HG03575 (cell line): ENCODE measurements at regions not wholly inside any gene's neighbourhood (a gene's known extent, or its start where the extent isn't known, plus 50 kb on each side); places are given as distances from the start of the nearest gene placed in this dataset.

Source experiments
- ATAC-seq: cut with Tn5 transposase; IDR thresholded peaks from one replicate; pipeline ENCODE4 v1.9.1; 2021; ENCODE audit not compliant: unreplicated experiment, insufficient number of reproducible peaks, low FRiP score; ENCODE audit errors: extremely low read depth

DNA sequence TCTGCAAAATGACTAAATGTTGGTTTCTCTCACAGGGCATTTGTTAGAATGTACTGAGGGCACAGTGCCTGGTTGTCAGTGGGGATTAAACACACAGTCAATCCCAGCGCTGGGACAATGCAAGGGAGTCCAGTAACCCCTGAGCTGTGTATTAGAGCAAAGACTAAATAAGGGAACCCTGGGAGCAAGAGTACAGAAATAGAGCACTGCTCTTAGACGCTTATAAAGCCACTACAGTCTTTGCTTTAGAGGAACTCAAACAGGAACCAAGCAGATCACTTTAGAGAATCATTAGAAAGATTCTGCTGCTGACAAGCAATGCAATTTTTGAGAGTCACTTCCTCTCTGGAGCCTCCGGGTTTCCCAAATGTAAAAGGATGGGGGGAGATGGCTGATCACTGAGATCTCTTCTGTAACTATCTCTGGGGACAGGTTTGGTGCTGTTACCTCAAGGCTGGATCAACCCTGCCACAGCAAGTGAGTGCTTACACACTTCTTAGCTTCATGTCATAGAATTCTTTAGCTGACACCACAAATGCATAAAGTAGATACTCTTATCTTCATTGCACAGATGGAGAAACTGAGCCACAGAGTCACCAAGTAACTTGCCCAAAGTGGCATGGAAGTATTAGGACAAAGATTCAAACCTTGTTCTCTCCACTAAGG lies 137.8 kb upstream of the CPEB2 start:
- ATAC-seq: no peak

DNA sequence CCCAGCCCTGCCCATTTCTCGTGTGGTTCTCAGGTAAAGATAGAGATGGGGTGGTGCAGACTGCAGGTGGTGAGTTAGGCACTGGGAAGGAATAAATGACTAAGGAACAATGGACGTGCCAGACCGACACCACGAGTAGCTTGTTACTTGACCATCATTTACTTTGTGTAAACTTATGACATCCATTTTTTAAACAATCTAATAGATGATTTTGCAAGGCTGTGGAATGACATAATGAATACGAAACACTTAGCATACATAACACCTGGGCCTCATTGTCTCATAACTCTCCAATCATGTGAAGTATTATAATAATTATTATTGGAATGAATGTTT lies 137.3 kb upstream of the CPEB2 start:
- no peak for ATAC-seq

DNA sequence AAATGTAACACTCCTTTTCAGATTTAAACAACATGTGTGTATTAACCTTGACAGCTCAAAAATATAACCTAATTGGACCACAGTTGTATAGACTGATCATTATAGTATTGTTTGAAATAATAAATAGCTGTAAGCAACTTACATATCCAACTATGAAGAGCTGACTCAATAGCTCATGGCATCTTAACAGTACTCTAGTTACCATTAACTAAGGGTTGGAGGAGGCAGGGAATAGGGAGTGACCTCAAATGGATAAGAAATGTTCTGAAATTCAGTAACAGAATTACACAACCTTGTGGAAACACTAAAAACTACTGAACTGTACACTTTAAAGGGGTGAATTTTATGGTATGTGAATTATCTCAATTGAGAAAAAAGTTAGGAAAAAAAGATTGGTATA lies 136.5 kb upstream of the CPEB2 start:
- ATAC-seq: no peak

DNA sequence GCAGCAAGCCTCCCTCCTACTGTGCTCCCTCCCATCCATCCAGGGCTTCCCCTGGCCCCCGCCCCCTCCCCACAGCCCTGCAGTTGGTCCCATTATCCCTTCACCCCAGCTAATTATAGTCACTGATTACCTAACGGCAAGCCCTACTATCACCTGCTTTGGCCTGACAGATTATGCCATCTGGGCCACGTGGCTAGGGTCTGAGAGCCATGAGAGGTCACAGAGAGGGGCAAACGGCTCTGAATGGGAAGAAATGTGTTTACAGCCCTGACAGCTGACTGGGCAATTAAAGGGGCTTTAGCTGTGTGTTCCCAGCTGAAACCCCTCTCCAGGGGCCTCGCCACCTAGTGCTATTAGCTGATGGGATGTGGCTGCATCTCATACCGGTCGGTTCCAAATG lies 134.4 kb upstream of the CPEB2 start:
- ATAC-seq: no peak

DNA sequence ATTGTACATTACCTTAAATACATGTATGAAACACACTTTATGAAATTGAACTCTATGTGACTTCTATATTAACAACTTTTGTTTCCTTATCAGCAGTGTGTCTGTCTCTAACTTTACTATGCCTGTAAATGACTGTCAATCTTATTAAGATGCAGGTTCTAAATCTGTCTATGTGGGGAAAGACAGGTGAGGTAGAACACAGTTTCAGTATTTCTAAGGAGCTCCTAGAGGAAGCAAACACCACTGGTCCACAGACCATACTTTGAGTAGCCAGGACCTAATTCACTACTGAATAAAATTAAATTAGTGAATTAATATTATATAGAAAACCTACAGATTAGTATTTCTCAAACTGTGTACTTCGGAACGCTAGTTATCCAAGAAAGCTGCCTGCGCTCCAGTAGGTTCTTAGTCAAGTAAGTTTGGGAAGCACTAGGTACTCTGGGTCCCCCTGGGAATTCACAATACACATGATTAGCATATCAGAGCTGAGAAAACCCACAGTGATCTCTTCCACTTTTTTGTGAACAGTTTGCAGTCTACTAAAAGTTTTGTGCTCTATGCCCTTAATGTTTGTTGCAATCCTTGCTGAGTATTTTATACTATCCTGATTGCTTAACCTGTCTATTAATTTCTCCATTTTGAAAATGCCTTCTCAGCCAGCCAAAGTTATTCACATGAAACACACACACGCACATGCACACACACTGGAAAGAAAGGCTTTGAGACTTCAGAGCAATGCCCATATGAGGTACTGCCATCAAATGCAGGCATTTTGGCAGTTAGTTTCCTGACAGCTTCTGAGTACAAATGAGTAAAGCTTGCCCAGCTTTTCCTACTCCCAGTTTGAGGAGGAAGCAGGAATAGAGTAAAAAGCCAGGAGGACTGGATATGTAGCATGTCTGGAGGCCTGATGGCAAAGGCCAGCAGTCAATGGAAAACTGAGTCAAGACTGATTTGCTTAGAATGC lies 133.6 kb upstream of the CPEB2 start:
- no peak for ATAC-seq

DNA sequence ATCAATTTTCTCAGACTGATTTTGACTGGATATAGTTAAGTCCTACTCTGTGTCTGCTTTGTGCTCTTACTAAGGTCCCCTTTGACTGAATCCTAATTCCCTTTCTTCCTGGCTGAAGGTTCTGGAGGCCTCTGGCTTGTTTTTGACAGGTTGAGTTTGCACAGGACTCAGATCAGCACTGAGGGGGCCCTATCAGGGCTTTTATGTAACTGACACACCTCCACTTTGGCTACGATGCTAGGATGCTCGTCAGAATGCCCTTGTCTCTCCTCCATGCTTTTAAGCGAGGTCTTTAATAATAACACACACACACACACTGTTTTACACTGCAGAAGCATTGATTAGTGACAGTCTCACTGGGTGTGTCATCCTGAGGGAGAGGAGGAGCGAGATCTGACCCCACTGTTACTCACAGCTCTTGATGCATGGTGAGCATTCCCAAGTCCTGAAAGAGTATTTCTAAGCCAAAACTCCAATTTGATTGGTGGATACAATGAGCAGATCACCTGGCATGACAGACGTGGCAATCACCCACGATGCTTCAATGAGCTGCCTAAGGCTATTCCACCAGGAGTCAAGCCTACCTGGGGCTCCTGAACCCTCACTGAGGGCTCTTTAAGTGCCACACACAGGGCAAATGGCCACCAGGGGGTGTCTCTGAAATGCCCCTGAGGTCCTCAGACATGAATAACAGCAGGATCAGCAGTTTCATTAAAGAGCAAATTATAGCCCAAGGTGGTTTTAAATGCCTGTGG lies 130.4 kb upstream of the CPEB2 start:
- no peak for ATAC-seq

DNA sequence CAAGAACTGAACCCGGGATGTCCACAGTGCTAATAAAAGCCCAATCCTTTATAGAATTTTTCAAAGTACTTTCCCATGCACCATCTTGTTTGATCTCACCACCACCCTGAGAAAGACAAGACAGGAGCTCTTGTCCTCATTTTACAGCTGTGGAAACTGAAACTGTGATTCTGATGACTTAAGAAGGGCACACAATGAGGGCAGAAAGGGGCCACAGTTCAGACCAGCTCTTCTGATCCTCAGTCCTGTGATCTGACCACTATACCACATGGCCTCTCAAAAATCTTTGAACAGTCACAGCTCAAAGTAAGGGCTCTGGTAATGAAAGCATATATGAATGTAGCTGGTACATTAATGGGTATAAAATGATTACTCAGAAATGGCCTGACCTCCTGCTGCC lies 127.3 kb upstream of the CPEB2 start:
- no peak for ATAC-seq

DNA sequence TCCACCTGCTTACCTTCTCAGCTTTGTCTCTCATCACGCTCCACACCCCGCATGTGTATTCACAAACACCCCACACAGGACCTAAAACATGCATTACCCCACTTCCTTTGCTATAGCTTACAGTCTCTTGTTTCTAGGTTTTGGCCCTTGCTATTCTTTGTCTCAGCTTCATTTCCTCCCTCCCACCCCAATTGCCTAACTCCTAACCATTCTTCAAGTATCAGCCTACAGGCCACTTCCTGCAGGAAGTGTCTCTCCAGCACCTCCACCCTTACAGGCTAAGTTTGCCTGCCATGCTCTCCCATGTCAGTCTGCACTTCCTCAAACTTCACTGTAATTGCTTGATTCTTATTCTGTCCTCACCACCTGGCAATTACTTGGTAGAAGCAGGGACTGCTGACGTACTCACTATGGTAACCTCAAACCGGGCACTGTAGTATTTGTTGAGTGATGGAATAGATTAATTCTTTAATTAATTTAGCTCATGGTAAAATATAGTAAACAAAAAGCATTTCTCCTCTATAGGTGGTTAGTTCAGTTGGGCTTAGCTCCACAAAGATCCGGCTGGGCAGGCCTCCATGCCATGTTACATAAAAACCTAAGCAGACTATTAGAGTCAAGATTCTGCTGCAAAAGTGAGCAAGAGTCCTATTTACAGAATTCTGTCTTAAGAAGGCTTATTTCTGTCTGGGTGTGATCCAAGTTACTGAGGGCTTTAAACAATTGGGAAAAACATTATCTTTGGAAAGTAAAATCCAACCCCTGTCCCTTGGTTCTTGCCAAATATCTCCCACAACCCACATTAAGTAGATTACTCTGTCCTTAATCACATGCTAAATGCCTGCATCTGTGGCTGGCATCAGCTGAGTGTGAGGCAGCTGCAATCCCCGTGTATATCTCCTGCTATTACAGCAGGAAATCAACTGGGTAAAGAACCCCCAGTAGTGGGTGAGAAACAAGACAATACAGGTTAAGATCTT lies 124.7 kb upstream of the CPEB2 start:
- ATAC-seq: no peak

DNA sequence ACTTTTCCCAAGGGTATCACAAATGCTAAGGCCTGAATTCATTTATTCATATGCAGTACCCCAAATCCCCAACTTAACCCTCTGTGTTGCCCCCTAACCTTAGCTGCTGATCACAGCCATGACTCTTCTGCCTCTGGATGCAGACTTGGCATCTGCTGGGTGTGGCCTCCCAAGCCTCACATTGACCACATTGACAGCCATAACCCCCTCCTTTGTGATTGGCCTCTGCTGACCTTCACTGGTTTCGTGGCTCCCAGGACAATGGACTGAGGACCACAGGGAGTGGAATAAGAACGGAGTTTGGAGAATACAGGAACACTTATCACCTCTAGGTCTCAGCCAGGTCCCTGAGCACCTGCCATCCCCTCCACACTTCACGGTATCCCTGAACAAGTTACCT lies 123.6 kb upstream of the CPEB2 start:
- no peak for ATAC-seq

DNA sequence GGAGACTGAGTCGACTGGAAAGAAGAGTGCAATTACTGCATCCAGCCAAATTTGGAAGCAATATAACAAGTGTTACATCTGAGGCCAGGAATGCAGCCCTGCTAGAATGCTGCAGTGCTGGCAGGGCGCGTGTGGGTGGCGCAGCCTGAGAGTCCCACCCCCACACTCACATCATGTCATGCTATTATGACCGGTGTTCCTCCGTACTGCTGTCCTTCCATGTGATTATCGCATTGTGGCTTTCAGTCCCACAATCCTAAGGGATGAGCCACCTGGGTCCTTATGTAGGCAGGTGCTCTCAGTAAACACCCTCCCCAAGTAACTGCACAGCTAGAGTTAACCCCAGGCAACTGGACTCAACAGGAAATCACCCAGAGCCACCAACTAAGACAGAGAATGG lies 122.6 kb upstream of the CPEB2 start:
- ATAC-seq: no peak

DNA sequence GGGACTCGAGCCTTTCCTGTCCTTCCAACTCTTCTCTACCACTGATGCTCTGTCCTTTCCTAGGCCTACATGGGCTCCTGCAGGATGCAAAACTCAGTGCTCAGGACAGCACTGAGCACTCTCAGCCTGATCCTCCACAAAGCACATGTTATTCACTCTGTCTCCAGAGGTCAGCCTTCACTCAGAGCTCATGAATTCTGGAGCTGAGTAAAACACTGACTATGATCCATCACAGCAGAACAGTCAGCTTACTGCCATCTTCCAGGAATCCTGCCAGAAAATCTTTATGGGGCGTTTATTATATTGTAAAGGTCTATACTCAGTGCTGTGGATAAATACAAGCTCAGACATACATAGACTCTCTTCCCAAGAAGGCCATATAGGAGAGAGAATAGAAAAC lies 121.5 kb upstream of the CPEB2 start:
- ATAC-seq: no peak

DNA sequence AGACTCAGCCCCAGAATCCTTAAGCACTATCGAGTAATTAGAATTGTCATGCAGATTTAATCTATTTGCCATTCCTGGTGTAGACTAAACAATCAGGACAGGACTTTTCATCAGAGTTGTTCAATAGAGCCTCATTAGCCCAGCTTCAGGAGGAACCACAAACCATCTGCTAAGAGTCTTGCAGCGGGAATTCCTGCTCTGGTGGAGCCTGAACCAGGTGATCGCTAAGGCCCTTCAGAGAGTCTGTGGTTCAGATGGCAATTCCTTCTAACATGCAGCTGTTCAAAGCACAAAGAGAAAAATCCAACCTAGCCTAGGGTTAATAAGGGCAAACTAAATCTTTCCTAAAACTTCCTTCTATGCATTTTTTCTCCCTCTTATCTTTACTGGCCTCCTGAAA lies 119.1 kb upstream of the CPEB2 start:
- ATAC-seq: no peak

DNA sequence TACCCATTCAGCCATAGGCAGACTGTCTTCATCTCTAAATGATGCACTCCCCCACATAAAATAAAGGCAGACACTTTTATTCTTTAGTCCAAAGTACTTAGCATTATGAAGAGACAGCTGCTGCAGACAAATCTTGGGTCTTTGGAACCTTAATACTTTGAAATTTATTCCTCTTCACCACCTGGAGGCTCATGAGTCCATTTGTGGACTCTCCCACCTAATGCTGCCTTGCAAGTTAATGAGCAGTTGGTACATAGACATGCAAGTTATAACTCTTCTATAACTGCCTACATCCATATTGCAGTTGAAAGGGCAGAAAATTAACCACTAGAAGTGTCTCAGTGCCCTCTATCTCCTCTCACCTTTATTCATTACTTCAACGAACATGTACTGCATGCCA lies 118.6 kb upstream of the CPEB2 start:
- ATAC-seq: no peak

DNA sequence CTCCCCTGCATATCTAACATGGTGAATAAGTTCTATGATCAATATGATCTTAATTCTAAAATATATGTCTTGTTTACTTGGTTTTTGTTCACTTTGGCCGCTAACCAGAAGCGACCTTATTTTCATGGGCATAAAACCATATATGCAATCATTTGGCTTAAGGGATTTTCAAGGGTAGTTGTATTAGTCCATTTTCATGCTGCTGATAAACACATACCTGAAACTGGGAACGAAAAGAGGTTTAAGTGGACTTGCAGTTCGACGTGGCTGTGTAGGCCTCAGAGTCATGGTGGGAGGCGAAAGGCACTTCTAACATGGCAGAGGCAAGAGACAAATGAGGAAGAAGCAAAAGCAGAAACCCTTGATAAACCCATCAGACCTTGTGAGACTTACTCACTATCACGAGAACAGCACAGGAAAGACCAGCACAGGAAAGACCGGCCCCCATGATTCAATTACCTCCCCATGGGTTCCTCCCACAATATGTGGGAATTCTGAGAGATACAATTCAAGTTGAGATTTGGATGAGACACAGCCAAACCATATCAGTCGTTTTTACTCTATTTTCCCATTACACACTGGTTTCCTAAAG lies 114.3 kb upstream of the CPEB2 start:
- ATAC-seq: no peak

DNA sequence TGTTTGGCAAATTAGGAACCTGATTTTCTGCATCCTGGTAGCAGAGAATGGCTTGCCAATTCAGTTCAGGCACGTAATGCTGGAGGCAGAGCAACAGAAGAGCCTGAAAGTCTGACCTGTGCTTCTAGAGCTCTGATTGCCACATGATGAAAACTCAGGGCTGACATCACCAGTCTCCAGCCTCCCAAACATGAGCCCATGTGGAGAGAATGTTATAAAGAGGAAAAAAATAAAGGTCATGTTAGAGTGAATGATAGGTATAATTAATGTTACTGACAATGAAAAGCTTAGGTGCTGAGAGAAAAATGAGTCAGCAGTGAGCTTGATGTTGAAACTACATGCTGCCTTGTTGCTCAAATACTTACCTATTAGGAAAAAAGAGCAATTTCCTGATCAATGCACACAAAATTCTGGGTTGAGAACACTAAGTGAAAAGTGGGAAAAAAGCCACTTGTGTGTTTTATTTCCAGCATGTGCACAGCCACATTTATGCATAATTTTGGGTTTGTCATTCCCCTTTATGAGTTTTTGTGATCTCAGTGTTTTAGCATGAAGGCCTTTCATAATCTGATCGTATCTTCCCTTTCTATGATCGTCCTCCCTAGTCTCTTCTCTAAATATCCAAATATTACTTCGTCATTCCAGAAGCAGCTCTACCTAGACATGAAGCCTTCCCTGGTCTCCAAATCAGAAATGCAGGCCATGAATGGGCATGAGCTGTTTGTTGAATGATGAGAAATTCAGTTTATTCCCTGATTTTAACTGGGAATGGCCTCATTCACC lies 113.3 kb upstream of the CPEB2 start:
- no peak for ATAC-seq

DNA sequence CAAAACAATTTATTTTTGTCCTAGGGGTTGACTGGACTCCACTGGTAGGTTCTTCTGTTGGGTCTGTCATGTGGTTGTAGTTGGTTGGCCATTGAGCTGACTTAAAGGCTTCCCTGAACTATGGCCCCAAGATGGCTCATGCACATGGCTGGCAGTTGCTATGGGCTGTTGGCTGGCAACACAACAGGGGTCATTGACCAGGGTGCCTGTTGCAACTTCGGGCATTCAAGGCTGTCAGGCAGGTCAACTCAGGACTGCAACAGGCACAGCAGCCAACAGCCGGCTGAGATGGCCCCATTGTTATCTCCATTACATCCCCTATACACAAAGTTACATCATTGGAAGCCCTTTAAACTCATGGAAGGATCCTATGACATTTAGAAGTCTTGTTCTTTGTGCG lies 109.7 kb upstream of the CPEB2 start:
- no peak for ATAC-seq

DNA sequence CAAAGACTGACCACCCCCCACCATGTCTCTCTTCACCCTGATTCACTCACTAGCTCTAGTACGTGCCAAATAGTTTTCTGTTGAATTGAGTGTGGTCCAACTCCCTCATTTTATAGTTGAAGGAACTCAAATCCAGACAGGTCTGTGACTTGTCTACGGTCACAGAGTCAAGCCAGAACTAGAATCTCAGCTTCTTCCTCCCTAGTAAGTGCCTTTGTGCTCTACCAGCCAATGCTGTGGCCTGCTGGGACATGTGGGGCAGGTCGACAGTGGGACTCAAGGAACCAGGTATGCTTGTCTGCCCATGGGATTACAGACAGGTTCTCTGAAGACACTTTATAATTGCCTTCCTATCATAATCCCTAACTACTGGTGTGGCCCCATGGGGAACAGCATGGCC lies 108.6 kb upstream of the CPEB2 start:
- ATAC-seq: no peak
